GM19025 (cell line): ENCODE measurements at regions not wholly inside any gene's neighbourhood (a gene's known extent, or its start where the extent isn't known, plus 50 kb on each side); places are given as distances from the start of the nearest gene placed in this dataset.

Experiments used
- ATAC-seq: cut with Tn5 transposase; IDR thresholded peaks from one replicate; pipeline ENCODE4 v1.9.1; 2021; ENCODE audit warnings: mild to moderate bottlenecking, low read depth, moderate library complexity; ENCODE audit not compliant: unreplicated experiment

GRCh38 chr1:219478811-219479210 is 134.1 kb downstream of the ZC3H11B start:
- ATAC-seq, result no peak

DNA sequence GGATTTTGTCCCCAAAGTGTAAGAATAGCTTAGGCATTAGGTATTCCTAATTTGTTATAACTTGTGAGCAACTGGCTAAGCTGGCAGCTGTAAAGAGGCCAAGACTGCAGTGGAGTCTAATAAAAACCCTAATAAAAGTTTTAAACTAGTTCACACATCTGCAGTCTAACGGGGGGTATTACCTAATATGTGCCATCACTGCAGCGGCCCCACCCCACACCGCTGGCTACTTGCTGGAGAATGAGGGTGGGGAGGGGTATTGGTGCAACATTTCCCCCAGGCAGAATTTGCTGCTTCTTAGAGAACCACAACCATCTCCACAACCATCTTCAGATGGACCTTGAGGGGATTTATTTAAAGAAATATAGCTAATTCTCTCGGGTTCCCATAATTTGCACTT is 135.0 kb downstream of the ZC3H11B start:
- no peak for ATAC-seq

GRCh38 chr1:219476716-219477115 is 136.2 kb downstream of the ZC3H11B start:
- no peak for ATAC-seq

GRCh38 chr1:219476116-219476515 is 136.8 kb downstream of the ZC3H11B start:
- peak; percentile 84 for ATAC-seq

DNA sequence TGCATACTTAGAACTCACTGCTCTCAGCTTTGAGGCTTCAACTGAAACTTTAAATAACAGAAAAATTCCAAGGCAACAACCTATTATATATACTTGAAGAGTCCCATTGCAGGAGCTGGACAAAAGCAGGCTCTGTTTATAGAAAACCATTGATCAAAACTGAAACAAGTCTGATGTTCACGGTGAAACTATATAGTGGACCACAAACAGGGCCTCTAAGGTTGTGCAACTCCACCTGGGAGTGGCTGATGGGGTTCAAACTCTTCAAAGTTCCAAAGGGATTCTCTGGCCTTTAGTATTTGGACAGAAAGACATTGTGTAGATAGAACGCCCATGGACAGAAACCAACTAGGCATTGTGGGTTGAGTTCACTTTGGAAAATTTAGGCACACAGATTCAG is 140.3 kb downstream of the ZC3H11B start:
- ATAC-seq, result no peak

GRCh38 chr1:219467524-219467923 is 145.4 kb downstream of the ZC3H11B start:
- no peak for ATAC-seq

DNA sequence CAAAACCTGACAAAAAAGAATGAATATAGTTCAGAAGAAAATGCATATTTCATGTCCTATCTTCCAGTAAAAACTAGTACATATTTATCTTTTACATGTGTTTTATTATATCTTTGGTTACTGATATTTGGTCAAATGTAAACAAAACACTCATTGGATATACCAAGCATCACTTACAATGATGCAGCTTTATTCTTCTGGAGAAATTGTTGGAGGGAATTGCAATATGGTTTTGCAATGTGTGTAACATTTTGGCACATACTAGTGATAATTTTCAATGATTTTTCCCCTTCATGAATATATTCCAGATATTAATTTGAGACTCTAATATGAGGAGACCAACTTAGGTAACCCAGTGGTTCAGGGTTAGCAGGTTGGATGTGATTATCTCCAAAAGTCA is 146.1 kb downstream of the ZC3H11B start:
- ATAC-seq, result no peak

DNA sequence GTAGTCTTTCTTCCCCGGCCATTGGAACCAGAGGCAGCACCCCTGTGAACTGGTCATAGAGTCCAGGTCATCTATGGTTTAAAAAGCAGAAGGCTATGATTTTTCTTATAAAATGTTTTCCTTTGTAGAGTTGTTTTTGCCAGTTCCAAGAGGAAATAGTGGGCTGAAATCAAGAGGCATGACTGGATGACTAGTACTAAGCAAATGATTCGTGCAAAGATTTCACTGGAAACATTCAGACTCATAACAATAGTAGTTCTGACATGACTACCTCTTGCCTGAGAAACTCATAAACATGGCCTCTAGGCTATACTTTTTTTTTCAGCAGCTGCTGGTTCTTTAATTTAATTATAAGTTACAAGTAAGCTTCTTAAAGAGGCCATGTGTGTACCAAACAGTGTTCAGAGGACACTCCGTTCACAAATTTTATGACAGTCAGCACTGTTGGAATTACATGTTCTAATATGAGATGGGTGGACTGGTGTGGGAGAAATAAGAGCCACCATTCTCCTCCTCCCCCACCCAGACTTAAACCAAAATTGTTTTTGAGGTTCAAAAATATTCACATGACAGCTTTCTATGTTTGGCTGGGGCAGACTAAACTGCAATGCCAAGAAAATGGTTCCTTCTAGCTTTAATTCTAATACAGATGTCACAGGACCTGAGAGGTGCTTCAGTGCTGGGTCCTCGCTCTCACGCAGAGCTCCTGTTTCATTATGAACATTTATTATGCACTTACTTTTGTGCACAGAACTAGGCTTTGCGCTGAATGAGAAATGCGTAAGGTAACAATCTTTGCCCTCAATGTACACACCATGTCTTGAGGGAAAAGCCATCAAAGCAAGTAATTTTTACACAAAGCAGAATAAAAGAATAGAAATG is 147.5 kb downstream of the ZC3H11B start:
- ATAC-seq, result peak; percentile 45

- ATAC-seq, result no peak
Observed at GRCh38 chr1:219463636-219464035, 149.3 kb downstream of the ZC3H11B start.

DNA sequence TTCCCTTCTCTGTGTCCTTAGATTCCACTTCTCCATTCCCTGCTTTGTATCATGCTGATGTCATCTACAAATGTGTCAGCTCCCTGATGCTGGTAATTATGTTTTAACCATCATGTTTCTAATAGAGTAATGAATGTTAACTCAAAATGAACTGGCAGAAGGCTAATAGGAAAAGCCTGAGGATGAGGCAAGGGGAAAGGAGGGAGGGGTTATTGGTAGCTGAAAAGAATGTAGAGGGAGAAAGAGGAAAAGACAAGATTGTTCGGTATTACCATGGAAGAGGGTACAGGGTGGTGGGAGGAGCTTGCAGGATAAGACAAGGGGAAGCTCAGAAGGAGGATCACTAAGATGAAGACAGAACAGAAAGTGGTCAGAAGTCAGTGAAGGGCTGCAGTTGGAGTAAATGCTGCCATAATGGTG is 150.9 kb downstream of the ZC3H11B start:
- no peak for ATAC-seq

DNA sequence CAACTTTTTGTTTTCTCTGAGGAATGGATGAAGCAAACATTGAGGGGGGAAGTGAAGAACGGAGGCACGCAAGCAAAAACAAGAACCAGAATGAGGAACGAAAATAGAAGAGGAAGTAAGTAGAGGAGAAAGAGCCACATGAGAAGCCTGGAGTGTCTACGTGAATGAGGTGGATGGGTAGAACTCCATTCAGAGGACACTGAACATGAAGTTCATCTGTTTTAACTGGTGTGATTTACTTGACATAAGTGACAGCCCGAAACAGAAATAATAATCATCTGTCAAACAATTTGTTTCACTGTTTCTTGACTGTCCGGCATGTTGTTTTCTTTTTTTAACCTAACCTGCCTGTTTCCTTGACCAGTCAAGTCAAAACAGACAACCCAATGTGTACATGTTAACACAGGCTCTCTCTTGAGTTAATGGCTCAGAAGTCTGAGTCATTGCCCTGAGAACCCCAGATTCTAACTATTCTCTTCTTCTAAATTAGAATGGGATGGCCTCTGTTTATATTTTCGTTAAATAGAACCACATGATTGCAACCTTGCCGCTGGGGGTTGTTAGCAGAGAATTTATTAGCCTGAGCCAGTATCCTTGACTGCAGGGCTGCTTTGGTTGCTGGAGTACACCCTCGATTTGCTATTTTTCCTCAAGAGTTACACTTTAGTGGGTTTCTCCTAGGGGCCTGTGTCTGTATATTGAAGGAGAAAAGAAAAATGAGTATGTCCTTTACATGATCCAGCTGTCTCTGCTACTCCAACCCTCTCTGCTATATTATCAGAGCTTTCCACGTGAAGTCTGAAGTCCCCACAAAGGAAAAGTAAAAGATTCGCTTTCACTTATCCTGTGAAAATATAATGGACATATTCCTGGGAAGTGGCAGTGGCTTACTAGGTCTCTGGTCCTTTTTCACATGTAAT is 151.7 kb downstream of the ZC3H11B start:
- ATAC-seq, result peak; percentile 65

DNA sequence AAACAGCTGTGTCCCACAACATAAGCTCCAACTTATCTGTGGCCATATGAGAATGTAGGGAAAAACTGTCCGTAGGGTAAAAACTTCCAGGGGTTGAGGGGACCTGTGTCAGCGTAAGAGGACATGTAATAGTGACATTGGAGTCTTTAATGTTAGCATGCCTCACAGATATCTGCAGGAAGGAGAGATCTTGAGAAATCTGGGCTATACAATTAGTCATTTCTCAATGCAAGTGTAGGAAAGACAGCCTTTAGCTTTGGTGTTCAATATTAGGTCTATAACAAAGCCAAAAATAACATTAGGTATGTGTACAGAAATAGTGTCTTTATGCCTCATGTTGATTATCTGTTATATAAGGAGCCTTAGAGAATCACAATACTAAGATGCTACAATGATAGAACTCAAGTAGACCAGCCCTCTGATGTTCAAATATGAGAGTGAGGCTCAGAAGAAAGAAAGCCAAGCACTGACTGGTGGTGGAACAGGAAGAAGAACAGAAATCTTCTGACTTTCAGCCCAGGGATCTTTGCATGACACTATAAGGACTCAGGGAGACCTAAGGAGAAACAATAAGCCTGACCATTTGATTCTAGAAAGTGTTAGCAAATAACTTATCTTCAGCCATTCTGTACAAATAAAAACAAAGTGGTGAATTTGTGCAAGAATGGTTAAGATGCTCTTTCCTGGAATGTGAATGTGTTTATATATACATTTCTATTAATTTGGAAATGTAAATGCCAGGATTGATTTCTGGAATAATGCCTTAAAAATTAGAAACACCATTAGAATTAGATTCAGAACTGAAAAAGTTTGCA is 152.6 kb downstream of the ZC3H11B start:
- ATAC-seq, result no peak

DNA sequence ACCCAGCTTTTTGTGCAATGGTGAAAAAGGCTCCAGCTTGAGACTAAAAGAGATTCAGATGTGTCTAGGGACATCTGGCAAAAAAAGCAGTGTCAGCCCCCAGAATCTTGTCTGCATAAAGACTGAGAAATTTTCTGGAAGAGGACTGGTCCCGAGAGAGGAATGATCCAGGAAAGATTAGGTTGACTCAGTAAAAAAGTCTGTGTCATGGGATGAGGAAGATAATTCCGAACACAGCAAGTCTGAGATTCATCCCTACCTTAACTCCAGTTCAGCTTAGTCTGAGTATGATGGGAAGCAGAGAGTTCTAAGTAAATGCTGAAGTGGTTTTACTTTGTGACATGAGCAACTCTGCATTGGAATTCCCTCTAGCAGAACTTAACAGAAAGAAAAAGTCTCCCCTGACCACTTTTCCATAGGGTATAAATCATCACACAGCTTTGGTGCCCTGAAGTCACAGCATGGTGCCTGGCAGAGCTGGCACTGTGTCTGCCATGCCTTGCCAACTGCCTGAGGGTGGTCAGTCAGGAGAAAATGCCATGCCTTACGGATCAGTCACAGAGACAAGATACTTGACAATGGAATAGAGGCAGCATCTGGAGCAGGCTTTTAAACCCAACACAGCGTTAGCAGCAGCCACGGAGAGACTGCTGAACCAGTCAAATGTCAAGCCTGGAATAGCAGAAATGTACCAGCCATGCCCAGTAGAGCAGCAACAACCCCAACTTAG is 153.4 kb downstream of the ZC3H11B start:
- ATAC-seq, result no peak

GRCh38 chr1:219446288-219446687 is 166.6 kb downstream of the ZC3H11B start:
- no peak for ATAC-seq

- ATAC-seq, result no peak
Observed at GRCh38 chr1:219445864-219446263, 167.0 kb downstream of the ZC3H11B start.

- ATAC-seq, result no peak
Observed at GRCh38 chr1:219444474-219444873, 168.4 kb downstream of the ZC3H11B start.

- no peak for ATAC-seq
Observed at GRCh38 chr1:219443763-219444162, 169.1 kb downstream of the ZC3H11B start.

DNA sequence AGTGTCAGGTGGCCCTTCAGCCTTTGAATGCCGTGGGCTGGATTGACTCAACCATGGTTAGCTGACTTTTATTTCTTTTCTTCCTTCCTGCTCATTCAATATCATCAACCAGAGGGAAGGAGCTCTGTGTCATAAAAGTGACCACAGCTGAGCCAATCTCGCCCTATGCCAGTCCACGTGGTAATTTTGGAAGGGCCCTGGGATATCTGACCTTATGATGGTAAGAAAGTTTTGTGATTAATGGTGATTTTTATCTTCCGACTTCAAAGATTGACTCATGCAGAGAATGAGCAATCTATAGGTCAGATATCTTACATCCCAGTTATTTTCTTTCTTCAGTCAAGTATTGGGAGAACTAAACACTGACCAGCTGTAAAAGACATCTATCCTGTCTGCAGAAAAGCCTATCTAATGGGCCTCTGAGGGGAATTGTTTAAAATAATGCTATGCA is 170.3 kb downstream of the ZC3H11B start:
- ATAC-seq, result no peak

GRCh38 chr1:219441884-219442283 is 171.0 kb downstream of the ZC3H11B start:
- ATAC-seq, result no peak

- no peak for ATAC-seq
Observed at GRCh38 chr1:219439376-219439775, 173.5 kb downstream of the ZC3H11B start.
